ENCODE measurements at regions not wholly inside any gene's neighbourhood (a gene's known extent, or its start where the extent isn't known, plus 50 kb on each side); places are given as distances from the start of the nearest gene placed in this dataset.
"Not testable (repeated sequence)": the region's sequence is repeated elsewhere in the genome, so short reads cannot be mapped to it uniquely, and the experiment has no call there.

DNA sequence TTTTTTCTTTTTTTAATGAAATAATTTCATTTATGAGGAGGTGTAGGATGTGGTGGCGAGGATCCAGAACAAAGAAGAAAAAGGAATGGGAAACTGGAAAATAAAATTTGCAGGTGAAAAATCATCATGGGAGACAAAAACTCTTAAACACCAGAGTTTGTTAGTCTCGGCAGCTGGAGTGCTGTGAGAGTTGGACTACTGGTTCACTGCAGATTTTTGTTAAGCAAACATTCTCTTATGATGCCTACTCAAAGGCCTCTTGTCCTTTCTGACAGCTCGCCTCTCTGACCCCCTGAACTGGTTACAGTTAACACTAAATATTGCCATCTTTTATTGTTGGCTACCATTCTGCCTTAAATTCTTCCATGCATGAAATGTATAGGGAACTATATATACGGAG lies 152.4 kb upstream of the DPH6 start:
- H3K79me2 ChIP-seq (ENCODE audit: insufficient read depth, low read depth), result no peaks in the 10 kb centered on the region
- H3K4me2 ChIP-seq, result no peak overlapping the region
- no peak overlapping the region for H3K27ac ChIP-seq

DNA sequence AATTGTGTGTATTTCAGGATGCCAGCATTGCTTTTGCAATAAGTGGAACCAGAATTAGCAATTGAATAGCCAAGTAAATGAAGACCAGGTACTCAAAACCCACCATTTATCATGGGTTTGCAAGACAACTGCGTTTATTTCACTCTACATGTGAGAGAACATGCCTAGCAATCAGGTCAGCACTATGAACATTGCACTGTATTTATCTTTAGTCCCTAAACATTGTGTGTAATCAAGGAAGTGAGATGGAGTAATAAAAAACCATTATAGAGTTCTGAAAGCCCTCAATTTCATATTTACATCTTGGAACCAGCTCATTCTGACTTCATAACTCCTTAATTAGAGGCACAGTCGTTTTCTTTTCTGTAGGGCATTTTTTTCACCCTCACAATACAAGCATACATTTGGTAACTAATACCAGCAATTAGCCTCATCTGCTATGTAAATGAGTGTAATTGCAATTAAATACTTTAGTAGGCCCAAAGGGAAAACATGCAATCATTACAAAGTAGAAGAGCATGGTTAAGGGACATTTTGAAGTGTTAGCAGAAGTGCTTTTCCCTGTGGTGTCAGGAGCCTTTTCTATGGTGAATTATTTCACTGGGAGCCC lies 153.1 kb upstream of the DPH6 start:
- Histone ChIP-seq H3K4me1 (ENCODE audit: low read depth, poor library complexity, severe bottlenecking) (no peaks in the 10 kb centered on the region), H4K20me1 (ENCODE audit: insufficient read depth) (no peaks in the 10 kb centered on the region)
- TF ChIP-seq, protein P1, sequence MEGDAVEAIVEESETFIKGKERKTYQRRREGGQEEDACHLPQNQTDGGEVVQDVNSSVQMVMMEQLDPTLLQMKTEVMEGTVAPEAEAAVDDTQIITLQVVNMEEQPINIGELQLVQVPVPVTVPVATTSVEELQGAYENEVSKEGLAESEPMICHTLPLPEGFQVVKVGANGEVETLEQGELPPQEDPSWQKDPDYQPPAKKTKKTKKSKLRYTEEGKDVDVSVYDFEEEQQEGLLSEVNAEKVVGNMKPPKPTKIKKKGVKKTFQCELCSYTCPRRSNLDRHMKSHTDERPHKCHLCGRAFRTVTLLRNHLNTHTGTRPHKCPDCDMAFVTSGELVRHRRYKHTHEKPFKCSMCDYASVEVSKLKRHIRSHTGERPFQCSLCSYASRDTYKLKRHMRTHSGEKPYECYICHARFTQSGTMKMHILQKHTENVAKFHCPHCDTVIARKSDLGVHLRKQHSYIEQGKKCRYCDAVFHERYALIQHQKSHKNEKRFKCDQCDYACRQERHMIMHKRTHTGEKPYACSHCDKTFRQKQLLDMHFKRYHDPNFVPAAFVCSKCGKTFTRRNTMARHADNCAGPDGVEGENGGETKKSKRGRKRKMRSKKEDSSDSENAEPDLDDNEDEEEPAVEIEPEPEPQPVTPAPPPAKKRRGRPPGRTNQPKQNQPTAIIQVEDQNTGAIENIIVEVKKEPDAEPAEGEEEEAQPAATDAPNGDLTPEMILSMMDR (conservative IDR thresholded peaks at IDR 0.05; ENCODE audit: low read depth, low read length), result no peak

More for the DNA sequence above, 152.4 kb upstream of the DPH6 start:
- H3K9ac ChIP-seq, result no peak overlapping the region
- TF ChIP-seq, protein P1 (conservative IDR thresholded peaks at IDR 0.05; ENCODE audit: low read depth, low read length), result no peak
- no peak overlapping the region for H3K4me3 ChIP-seq (IDR thresholded peaks at IDR 0.05; ENCODE audit: insufficient read depth, low read depth, low read length)
- no peaks in the 10 kb centered on the region for H3K36me3 ChIP-seq (ENCODE audit: insufficient read depth)
- no peaks in the 10 kb centered on the region for H4K20me1 ChIP-seq (ENCODE audit: insufficient read depth)
- no peak overlapping the region for H2AFZ ChIP-seq (ENCODE audit: low read depth)
- H3K4me1 ChIP-seq (ENCODE audit: low read depth, poor library complexity, severe bottlenecking), result no peaks in the 10 kb centered on the region
- no peaks in the 10 kb centered on the region for H3K27me3 ChIP-seq (ENCODE audit: insufficient read depth, low read depth)

DNA sequence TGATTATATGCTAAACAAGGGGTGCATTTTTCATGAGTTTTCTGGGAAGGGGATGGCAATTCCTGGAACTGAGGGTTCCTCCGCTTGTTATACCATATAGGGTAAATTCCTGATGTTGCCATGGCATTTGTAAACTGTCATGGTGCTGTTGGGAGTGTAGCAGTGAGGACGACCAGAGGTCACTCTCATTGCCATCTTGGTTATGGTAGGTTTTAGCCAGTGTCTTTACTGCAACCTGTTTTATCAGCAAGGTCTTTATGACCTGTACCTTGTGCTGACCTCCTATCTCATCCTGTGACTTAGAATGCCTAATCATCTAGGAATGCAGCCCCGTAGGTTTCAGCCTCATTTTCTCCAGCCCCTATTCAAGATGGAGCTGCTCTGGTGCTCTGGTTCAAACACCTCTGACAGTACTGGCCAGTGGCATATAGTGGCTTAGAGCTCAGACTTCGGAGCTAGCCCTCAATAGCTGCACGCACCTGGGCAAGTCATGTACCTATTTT lies 154.2 kb upstream of the DPH6 start:
- H3K27ac ChIP-seq; H3K36me3 ChIP-seq (ENCODE audit: insufficient read depth); H3K4me1 ChIP-seq (ENCODE audit: low read depth, poor library complexity, severe bottlenecking); H3K4me3 ChIP-seq (IDR thresholded peaks at IDR 0.05; ENCODE audit: insufficient read depth, low read depth, low read length); H3K79me2 ChIP-seq (ENCODE audit: insufficient read depth, low read depth); H3K4me2 ChIP-seq; H3K27me3 ChIP-seq (ENCODE audit: insufficient read depth, low read depth); H3K9ac ChIP-seq; H4K20me1 ChIP-seq (ENCODE audit: insufficient read depth); H2AFZ ChIP-seq (ENCODE audit: low read depth): not testable (repeated sequence)

More for the DNA sequence above, 153.1 kb upstream of the DPH6 start:
- no peaks in the 10 kb centered on the region for H3K79me2 ChIP-seq (ENCODE audit: insufficient read depth, low read depth)
- no peaks in the 10 kb centered on the region for H3K36me3 ChIP-seq (ENCODE audit: insufficient read depth)
- no peak overlapping the region for H3K27ac ChIP-seq
- no peak overlapping the region for H3K4me2 ChIP-seq
- no peak overlapping the region for H3K4me3 ChIP-seq (IDR thresholded peaks at IDR 0.05; ENCODE audit: insufficient read depth, low read depth, low read length)
- H2AFZ ChIP-seq (ENCODE audit: low read depth), result no peak overlapping the region
- H3K27me3 ChIP-seq (ENCODE audit: insufficient read depth, low read depth), result no peaks in the 10 kb centered on the region
- H3K9ac ChIP-seq, result no peak overlapping the region

DNA sequence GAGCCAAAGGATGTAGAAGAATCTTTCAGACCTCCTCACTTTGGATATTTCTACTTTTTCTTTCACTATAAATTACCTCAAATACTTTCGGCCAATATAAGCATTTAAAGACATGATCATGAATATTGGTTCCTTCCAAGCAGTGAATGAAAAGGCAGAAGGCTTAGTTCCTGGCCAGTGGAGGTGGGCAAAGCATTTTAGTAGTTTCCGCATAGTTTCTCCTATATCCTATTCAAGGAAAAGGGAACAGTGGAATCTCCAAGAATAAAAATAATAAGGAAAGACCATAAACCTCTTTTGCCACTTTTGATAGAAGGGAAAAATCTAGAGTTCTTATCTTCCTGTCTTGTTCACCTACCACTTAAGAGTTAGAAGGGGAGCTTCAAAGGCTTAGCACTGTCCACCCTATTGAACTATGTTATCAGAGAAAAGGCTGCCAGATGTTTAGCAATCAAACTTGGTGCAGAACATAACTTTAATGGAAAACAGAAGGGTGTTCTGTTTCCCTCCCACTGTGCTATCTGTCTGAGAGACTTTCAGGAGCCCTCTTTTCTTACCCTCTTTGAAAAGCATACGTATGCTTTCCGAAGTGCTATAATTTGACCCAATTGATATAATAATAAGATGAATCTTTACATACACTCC lies 155.6 kb upstream of the DPH6 start:
- Histone ChIP-seq H3K4me2 (no peak overlapping the region), H3K36me3 (ENCODE audit: insufficient read depth) (no peaks in the 10 kb centered on the region), H4K20me1 (ENCODE audit: insufficient read depth) (no peaks in the 10 kb centered on the region), H3K4me1 (ENCODE audit: low read depth, poor library complexity, severe bottlenecking) (no peaks in the 10 kb centered on the region), H3K79me2 (ENCODE audit: insufficient read depth, low read depth) (no peaks in the 10 kb centered on the region), H2AFZ (ENCODE audit: low read depth) (no peak overlapping the region), H3K9ac (no peak overlapping the region), H3K27ac (no peak overlapping the region), H3K4me3 (IDR thresholded peaks at IDR 0.05; ENCODE audit: insufficient read depth, low read depth, low read length) (no peak overlapping the region), H3K27me3 (ENCODE audit: insufficient read depth, low read depth) (no peaks in the 10 kb centered on the region)
- TF ChIP-seq, protein P1 (conservative IDR thresholded peaks at IDR 0.05; ENCODE audit: low read depth, low read length), result no peak

DNA sequence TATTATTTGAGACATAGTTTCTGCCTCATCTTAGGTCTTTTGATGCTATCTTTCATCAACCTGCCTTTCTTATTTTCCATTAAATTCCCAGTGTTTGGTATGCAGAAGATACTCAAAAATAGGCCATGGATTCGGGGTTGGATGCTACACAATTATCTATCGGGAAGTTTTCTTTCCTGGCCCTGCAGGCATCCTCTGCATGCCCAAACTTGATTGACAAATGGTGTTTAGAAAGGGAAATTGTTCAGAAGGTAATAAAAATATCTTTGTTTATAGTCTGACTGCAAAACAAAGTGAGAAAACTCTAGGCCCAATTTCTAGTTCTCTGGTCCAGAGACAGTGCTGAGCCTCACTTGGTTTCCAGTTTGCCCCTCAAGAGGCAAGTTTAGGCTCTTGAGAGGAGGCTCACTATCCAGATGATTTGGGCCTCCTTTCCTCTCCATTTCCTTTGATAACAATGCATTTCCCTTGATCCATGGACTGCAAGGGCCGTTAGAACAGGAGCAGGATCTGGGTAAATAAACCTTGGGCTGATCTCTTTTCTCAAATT lies 157.1 kb upstream of the DPH6 start:
- TF ChIP-seq, protein P1 (conservative IDR thresholded peaks at IDR 0.05; ENCODE audit: low read depth, low read length), result no peak
- no peaks in the 10 kb centered on the region for H3K4me1 ChIP-seq (ENCODE audit: low read depth, poor library complexity, severe bottlenecking)

More for the DNA sequence above, 157.1 kb upstream of the DPH6 start:
- no peak overlapping the region for H3K4me2 ChIP-seq
- no peaks in the 10 kb centered on the region for H3K27me3 ChIP-seq (ENCODE audit: insufficient read depth, low read depth)
- H3K79me2 ChIP-seq (ENCODE audit: insufficient read depth, low read depth), result no peaks in the 10 kb centered on the region
- no peak overlapping the region for H2AFZ ChIP-seq (ENCODE audit: low read depth)
- H3K4me3 ChIP-seq (IDR thresholded peaks at IDR 0.05; ENCODE audit: insufficient read depth, low read depth, low read length), result no peak overlapping the region
- no peak overlapping the region for H3K9ac ChIP-seq
- no peak overlapping the region for H3K27ac ChIP-seq
- no peaks in the 10 kb centered on the region for H4K20me1 ChIP-seq (ENCODE audit: insufficient read depth)
- no peaks in the 10 kb centered on the region for H3K36me3 ChIP-seq (ENCODE audit: insufficient read depth)

Data from KMS-11 (cell line).